ENCODE measurements at regions not wholly inside any gene's neighbourhood (a gene's known extent, or its start where the extent isn't known, plus 50 kb on each side); places are given as distances from the start of the nearest gene placed in this dataset.

DNA sequence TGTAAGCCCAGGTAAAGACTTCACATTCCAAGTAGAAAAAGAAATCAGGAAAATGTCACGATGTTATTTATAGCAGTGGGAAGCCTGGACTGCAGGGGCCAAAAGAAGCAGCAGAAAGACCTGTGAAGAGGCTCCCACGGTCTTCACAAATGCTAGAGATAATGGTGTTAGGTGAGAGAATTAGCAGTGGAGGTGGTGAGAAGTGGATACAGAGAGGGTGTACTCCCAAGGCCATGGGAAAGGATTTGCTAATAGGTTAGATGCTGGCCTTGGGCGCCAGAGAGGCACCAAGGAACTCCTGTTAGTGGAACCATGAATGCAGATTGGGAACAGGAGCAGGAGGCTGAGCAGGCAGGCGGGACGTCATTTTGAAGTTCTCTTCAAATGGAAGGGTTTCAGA is 386.1 kb downstream of the C12orf75 start:
- TF ChIP-seq EGR1 (IDR thresholded peaks at IDR 0.05) (no peak), TAF1 (IDR thresholded peaks at IDR 0.05; ENCODE audit: low read depth) (no peak), CEBPB (IDR thresholded peaks at IDR 0.05) (no peak)
